ENCODE measurements at regions not wholly inside any gene's neighbourhood (a gene's known extent, or its start where the extent isn't known, plus 50 kb on each side); places are given as distances from the start of the nearest gene placed in this dataset.

DNA sequence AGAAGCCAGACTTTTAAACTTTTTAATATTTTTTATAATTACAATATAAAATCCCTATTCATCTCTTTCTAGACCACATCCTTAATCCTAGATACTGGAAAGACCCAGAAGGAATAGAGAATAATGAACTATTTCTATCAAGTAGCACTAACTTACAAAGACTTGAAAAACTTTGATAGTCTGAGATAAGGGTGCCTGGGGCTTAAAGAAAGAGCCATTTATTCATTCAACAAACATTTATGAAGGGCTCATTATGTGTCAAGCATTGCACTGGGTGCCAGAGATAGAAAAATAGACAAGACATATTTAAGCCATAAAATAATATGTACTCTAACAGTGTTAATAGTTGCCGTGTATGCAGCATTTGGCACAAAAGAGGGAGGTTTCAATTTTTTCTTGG, 178.0 kb upstream of the EMCN start:
- no peak for FAIRE-seq

More for the DNA sequence above, 178.0 kb upstream of the EMCN start:
- H3K4me1 ChIP-seq (ENCODE audit: control insufficient read depth, extremely low read depth, insufficient read depth, low read length) = peaks cover 26% of the 10 kb centered on the region
- dilution Hi-C loops (cut with MboI; ENCODE audit: extremely low pct_ligation_motif_present, low sequenced_read_pairs) (no loop called here), intact Hi-C loops (cut with micrococcal nuclease) (loop anchor here (1.0 to 2.0 kb wide), 4 partner anchors 19 to 178 kb away; partner anchors contain the start of gene EMCN)
- no peak overlapping the region for H3K9ac ChIP-seq (replicated peaks; ENCODE audit: extremely low read depth, insufficient read depth, low read length)
- H3K27me3 ChIP-seq (ENCODE audit: control insufficient read depth in 2 of 2, insufficient read depth in 2 of 2, low read length in 2 of 2) = no peaks in the 10 kb centered on the region
- no peaks in the 10 kb centered on the region for H4K20me1 ChIP-seq (replicated peaks; ENCODE audit: control insufficient read depth, extremely low read depth, insufficient read depth, low read length)
- ChIA-PET CTCF (interaction anchor here (0.5 to 2.0 kb wide), 2 partner anchors 17 to 1568 kb away, joined by 3 to 4 read pairs; no protein-coding TSS in a partner anchor), POLR2A (no interaction called here)
- peak overlapping the region; percentile 48 for H3K4me2 ChIP-seq (ENCODE audit: insufficient read depth, low read length)
- no TSS peak for BruUV-seq (replicated peaks)
- no peaks in the 10 kb centered on the region for H3K9me3 ChIP-seq (replicated peaks; ENCODE audit: control insufficient read depth, insufficient read depth, low read length)
- no peak overlapping the region for H3K4me3 ChIP-seq (replicated peaks in 1 of 3; ENCODE audit: insufficient read depth in 1 of 3, low read depth in 1 of 3, low read length in 3 of 3)
- H3K9me1 ChIP-seq (replicated peaks; ENCODE audit: control insufficient read depth, extremely low read depth, insufficient read depth, low read length) = no peaks in the 10 kb centered on the region
- no peak for TF ChIP-seq GATA2 (IDR thresholded peaks at IDR 0.05; ENCODE audit: insufficient read depth, insufficient read length, low read depth, low read length)
- no peak for TF ChIP-seq EZH2 (IDR thresholded peaks at IDR 0.05; ENCODE audit: borderline replicate concordance, low read depth, low read length, severe bottlenecking)
- no peak for TF ChIP-seq POLR2AphosphoS5 (IDR thresholded peaks at IDR 0.05; ENCODE audit: insufficient read depth, low read depth, low read length)
- no peak for TF ChIP-seq FOS (IDR thresholded peaks at IDR 0.05; ENCODE audit: borderline replicate concordance, insufficient read depth, low read length)
- TF ChIP-seq POLR2A (IDR thresholded peaks at IDR 0.05; ENCODE audit: low read depth, low read length) = no peak
- TF ChIP-seq MYC (IDR thresholded peaks at IDR 0.05; ENCODE audit: low read depth, low read length) = no peak
- TF ChIP-seq, protein P1, sequence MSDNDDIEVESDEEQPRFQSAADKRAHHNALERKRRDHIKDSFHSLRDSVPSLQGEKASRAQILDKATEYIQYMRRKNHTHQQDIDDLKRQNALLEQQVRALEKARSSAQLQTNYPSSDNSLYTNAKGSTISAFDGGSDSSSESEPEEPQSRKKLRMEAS (IDR thresholded peaks at IDR 0.05; ENCODE audit: insufficient read depth, insufficient read length) = no peak
- TF ChIP-seq, protein P2, sequence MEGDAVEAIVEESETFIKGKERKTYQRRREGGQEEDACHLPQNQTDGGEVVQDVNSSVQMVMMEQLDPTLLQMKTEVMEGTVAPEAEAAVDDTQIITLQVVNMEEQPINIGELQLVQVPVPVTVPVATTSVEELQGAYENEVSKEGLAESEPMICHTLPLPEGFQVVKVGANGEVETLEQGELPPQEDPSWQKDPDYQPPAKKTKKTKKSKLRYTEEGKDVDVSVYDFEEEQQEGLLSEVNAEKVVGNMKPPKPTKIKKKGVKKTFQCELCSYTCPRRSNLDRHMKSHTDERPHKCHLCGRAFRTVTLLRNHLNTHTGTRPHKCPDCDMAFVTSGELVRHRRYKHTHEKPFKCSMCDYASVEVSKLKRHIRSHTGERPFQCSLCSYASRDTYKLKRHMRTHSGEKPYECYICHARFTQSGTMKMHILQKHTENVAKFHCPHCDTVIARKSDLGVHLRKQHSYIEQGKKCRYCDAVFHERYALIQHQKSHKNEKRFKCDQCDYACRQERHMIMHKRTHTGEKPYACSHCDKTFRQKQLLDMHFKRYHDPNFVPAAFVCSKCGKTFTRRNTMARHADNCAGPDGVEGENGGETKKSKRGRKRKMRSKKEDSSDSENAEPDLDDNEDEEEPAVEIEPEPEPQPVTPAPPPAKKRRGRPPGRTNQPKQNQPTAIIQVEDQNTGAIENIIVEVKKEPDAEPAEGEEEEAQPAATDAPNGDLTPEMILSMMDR (IDR thresholded peaks at IDR 0.05; ENCODE audit: extremely low read depth in 1 of 2, insufficient read depth in 1 of 2, low read depth in 1 of 2, low read length in 2 of 2) = no peak
- TF ChIP-seq JUN (IDR thresholded peaks at IDR 0.05; ENCODE audit: borderline replicate concordance, insufficient read depth, insufficient read length, low read depth) = no peak
- no peaks in the 10 kb centered on the region for H3K36me3 ChIP-seq (ENCODE audit: control insufficient read depth in 2 of 2, extremely low read depth in 1 of 2, insufficient read depth in 2 of 2, low read length in 2 of 2)
- DNase-seq (ENCODE audit: low read depth, low spot score) = peak; percentile 24
- H2AFZ ChIP-seq (ENCODE audit: low read depth, low read length) = no peak overlapping the region
- no peaks in the 10 kb centered on the region for H3K79me2 ChIP-seq (ENCODE audit: control insufficient read depth, insufficient read depth, low read length)
- no peak overlapping the region for H3K27ac ChIP-seq (ENCODE audit: insufficient read depth, low read depth, low read length)

All from endothelial cell of umbilical vein (primary cell).